ENCODE measurements at regions not wholly inside any gene's neighbourhood (a gene's known extent, or its start where the extent isn't known, plus 50 kb on each side); places are given as distances from the start of the nearest gene placed in this dataset.

- Histone ChIP-seq H3K4me1 (peaks cover 0 to 12% (median 0%) of the 10 kb centered on the region in 6 donors), H3K4me3 (no peak overlapping the region), H3K27ac (peak overlapping the region in 2 of 8 donors; percentile 39 to 47), H3K27me3 (replicated peaks in 1 of 7) (no peaks in the 10 kb centered on the region), H3K9me3 (no peaks in the 10 kb centered on the region), H3K36me3 (no peaks in the 10 kb centered on the region)
- intact Hi-C loops (cut with DNase I; ENCODE audit: low total_unique reads): no loop called here
- peak in 4 of 11 experiments; percentile 29 to 43 (median 34) for TF ChIP-seq CTCF (IDR thresholded peaks at IDR 0.05 in 8 of 11, conservative IDR thresholded peaks at IDR 0.05 in 3 of 11)
- TF ChIP-seq POLR2A (IDR thresholded peaks at IDR 0.05): no peak
- 43 to 55% (median 44%) methylated on average over 2 to 4 of the region's 4 CpGs; no CpG with 5 or more reads in 2 of the 5 donors for WGBS, 5 donors
- DNase-seq: no peak
These were observed 250.8 kb upstream of the RBMY1B start for GRCh38 chrY:21260325-21260724.

GRCh38 chrY:21261158-21261557, 250.0 kb upstream of the RBMY1B start:
- 66 to 87% (median 80%) methylated on average over 4 of the region's 4 CpGs; no CpG with 5 or more reads in 2 of the 5 donors for WGBS, 5 donors
- intact Hi-C loops (cut with DNase I; ENCODE audit: low total_unique reads): no loop called here
- H3K4me3 ChIP-seq: no peak overlapping the region
- peaks cover 0 to 12% (median 0%) of the 10 kb centered on the region in 6 donors for H3K4me1 ChIP-seq
- DNase-seq: no peak
- TF ChIP-seq POLR2A (IDR thresholded peaks at IDR 0.05): no peak
- no peak for TF ChIP-seq CTCF (IDR thresholded peaks at IDR 0.05 in 8 of 11, conservative IDR thresholded peaks at IDR 0.05 in 3 of 11)
- no peak for TF ChIP-seq POLR2AphosphoS5 (IDR thresholded peaks at IDR 0.05)
- H3K36me3 ChIP-seq: no peaks in the 10 kb centered on the region
- H3K27me3 ChIP-seq (replicated peaks in 1 of 7): no peaks in the 10 kb centered on the region
- no peak overlapping the region for H3K27ac ChIP-seq
- H3K9me3 ChIP-seq: no peaks in the 10 kb centered on the region

- DNase-seq: no peak
These were observed 244.4 kb upstream of the RBMY1B start for GRCh38 chrY:21266751-21267150.

GRCh38 chrY:21267164-21267563, 244.0 kb upstream of the RBMY1B start:
- no peak for TF ChIP-seq CTCF (IDR thresholded peaks at IDR 0.05 in 8 of 11, conservative IDR thresholded peaks at IDR 0.05 in 3 of 11)
- no peak for TF ChIP-seq POLR2AphosphoS5 (IDR thresholded peaks at IDR 0.05)
- no peak for TF ChIP-seq POLR2A (IDR thresholded peaks at IDR 0.05)
- DNase-seq: no peak
- H3K4me3 ChIP-seq: no peak overlapping the region
- H3K9me3 ChIP-seq: no peaks in the 10 kb centered on the region
- WGBS, 5 donors: 53 to 81% (median 67%) methylated on average over 1 of the region's 1 CpG; no CpG with 5 or more reads in 2 of the 5 donors
- intact Hi-C loops (cut with DNase I; ENCODE audit: low total_unique reads): no loop called here
- H3K27me3 ChIP-seq (replicated peaks in 1 of 7): no peaks in the 10 kb centered on the region
- H3K4me1 ChIP-seq: peaks cover 0 to 7% (median 0%) of the 10 kb centered on the region in 6 donors
- H3K27ac ChIP-seq: no peak overlapping the region
- H3K36me3 ChIP-seq: no peaks in the 10 kb centered on the region

More at GRCh38 chrY:21266751-21267150, 244.4 kb upstream of the RBMY1B start:
- H3K36me3 ChIP-seq: no peaks in the 10 kb centered on the region
- TF ChIP-seq POLR2AphosphoS5 (IDR thresholded peaks at IDR 0.05): no peak
- no peak for TF ChIP-seq CTCF (IDR thresholded peaks at IDR 0.05 in 8 of 11, conservative IDR thresholded peaks at IDR 0.05 in 3 of 11)
- TF ChIP-seq POLR2A (IDR thresholded peaks at IDR 0.05): no peak
- intact Hi-C loops (cut with DNase I; ENCODE audit: low total_unique reads): no loop called here
- H3K4me1 ChIP-seq: peaks cover 0 to 7% (median 0%) of the 10 kb centered on the region in 6 donors
- H3K9me3 ChIP-seq: no peaks in the 10 kb centered on the region
- no peak overlapping the region for H3K4me3 ChIP-seq
- no peaks in the 10 kb centered on the region for H3K27me3 ChIP-seq (replicated peaks in 1 of 7)
- no peak overlapping the region for H3K27ac ChIP-seq
